ENCODE measurements at regions not wholly inside any gene's neighbourhood (a gene's known extent, or its start where the extent isn't known, plus 50 kb on each side); places are given as distances from the start of the nearest gene placed in this dataset.

GRCh38 chr15:46644501-46645481 is 1010.0 kb downstream of the SQOR start:
- no peak for DNase-seq (ENCODE audit: low read depth in 2 of 2)

DNA sequence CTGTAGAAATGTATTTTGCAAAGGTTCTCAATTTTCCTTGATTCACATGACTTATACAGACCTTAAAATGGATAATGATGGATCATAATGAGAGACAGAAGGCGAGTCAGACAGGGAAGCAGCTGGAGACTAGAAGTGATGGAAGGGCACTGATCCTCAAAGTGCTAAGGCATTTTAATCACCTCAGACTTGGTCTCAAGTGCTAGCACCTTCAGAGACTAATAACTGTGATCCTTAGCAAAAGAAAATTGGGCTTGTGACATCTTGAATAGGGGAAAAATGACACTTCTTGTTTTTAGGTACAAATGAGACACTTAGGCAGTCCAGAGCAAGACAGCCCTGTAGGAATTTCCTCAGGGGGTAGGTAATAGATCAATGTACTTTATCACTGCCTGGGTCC is 1011.7 kb downstream of the SQOR start:
- DNase-seq (ENCODE audit: low read depth in 2 of 2), result no peak

- DNase-seq (ENCODE audit: low read depth in 2 of 2), result no peak
Measured at GRCh38 chr15:46647046-46647445, 1012.2 kb downstream of the SQOR start.

DNA sequence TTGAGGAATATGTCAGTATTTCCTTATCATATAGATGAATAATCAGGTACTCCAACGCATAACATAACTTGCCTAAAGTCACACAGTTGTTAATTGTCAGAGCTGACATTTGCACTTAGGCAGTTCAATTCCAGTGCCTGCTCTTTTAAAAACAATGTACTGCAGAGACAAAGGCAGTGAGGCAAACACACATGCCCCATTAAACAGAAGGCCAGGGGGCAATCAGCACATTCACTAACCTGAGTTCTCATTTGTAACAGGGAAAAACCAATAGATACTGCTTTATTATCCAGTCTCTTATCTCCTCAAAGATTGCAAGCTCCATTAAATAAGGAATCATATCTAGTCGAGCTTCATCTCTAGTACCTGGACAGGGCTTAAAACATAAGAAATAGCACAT is 1017.4 kb downstream of the SQOR start:
- no peak for DNase-seq (ENCODE audit: low read depth in 2 of 2)

- no peak for DNase-seq (ENCODE audit: low read depth in 2 of 2)
Measured at GRCh38 chr15:46654993-46655392, 1020.2 kb downstream of the SQOR start.

DNA sequence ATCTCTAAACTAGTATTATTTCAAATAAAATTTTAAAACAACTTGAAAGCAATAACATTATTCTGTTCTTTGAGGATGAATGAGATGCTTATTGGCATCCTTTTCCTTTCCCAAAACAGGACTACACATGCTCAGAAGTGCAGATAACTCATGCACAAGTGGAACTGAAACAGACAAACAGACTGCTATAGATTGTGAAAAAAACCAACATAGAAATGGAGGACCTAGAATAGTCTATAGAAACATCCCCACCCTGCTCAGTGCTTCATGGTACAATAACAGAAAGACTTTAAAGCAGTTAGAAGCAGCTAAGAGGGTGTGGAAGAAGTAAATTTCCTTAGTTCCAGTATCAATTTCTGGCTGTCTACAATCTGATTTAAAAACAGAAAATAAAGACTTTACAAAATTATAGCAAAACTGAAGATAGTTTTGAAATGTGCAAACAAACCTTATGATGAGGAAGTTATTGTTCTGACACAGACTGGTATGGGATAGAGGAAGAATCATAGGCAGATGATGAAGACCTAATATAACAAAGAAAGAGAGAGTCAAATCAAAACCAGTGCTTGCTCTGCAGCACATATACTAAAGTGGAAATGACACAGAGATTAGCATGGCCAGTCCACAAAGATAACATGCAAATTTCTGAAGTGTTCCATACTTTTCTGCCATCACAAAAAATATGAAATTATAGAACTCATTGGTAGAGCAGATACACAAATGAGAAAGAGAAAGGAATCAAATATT is 1025.4 kb downstream of the SQOR start:
- no peak for DNase-seq (ENCODE audit: low read depth in 2 of 2)

- DNase-seq (ENCODE audit: low read depth in 2 of 2), result no peak
Measured at GRCh38 chr15:46670258-46670657, 1035.4 kb downstream of the SQOR start.

DNA sequence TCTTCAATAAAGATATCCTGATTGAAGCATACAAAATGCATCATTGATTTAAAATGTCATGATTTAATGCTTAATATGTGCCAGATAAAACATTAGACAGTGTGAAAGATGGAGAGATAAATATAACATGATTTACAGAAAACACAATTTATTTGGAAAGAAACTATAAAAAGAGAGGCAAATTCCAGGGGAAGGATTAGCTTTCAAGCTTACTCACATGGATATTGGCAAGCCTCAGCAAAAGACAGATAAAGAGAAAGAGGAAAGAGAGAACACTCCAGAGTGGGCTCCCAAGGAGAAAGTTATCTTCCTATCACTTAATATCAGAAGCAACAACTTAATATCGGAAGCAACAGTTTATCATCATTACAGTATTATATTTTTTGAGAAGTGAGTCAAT is 1036.5 kb downstream of the SQOR start:
- DNase-seq (ENCODE audit: low read depth in 2 of 2), result no peak

DNA sequence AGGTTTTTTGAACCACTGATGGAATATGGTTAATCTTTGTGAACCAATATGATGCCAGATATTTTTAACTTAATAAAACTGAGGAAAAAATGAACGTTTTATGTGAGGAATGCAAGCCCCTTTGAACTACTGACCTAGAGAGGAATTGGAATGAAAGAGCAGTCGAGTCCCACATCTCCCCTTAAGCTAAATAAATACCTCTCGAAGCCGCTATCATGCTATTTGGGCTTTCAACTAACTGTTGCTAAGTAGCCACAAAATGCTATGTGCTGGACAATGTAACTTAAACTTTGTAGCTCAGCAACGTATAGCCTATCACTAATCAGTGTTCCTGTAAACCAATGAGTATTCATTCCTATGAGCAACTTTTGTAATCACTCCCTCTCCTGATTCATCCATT is 1037.2 kb downstream of the SQOR start:
- DNase-seq (ENCODE audit: low read depth in 2 of 2), result no peak

- no peak for DNase-seq (ENCODE audit: low read depth in 2 of 2)
Measured at GRCh38 chr15:46676233-46677206, 1040.8 kb upstream of the SEMA6D start.

- no peak for DNase-seq (ENCODE audit: low read depth in 2 of 2)
Measured at GRCh38 chr15:46677491-46677890, 1039.8 kb upstream of the SEMA6D start.

DNA sequence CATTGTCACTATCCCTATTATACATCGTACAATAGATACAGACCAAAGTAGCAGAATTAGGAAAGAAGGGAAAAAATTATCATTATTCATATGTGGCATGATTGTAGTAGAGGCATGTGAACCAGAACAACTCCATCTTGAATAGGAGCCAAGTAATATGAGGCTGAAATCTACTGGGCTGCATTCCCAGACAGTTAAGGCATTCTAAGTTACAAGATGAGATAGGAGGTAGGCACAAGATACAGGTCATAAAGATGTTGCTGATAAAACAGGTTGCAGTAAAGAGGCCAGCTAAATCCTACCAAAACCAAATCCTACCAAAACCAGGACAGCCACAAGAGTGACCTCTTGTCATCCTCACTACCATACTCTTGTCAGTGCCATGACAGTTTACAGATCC is 1035.4 kb upstream of the SEMA6D start:
- no peak for DNase-seq (ENCODE audit: low read depth in 2 of 2)

GRCh38 chr15:46682969-46683791 is 1034.1 kb upstream of the SEMA6D start:
- DNase-seq (ENCODE audit: low read depth in 2 of 2), result no peak

DNA sequence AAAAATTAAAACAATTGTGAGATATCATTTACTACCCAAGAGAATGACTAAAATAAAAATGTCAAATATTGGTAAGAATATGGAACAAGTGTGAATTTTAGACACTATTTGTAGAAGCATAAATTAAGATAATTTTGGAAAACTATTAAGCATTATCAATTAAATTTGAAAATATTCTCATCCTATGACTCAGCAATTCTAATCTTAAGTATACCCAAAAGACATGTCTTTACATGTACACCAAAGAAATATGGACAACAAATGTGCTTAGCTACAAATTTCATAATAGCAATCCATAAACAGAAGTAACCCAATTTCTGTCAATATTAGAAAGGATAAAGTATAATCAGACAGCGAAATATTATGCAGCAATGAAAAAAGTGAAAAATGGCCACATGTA is 1032.2 kb upstream of the SEMA6D start:
- no peak for DNase-seq (ENCODE audit: low read depth in 2 of 2)

- no peak for DNase-seq (ENCODE audit: low read depth in 2 of 2)
Measured at GRCh38 chr15:46685681-46686080, 1031.6 kb upstream of the SEMA6D start.

GRCh38 chr15:46696281-46696680 is 1021.0 kb upstream of the SEMA6D start:
- no peak for DNase-seq (ENCODE audit: low read depth in 2 of 2)

- no peak for DNase-seq (ENCODE audit: low read depth in 2 of 2)
Measured at GRCh38 chr15:46701346-46701745, 1016.0 kb upstream of the SEMA6D start.

GRCh38 chr15:46701896-46702295 is 1015.4 kb upstream of the SEMA6D start:
- no peak for DNase-seq (ENCODE audit: low read depth in 2 of 2)

- DNase-seq (ENCODE audit: low read depth in 2 of 2), result no peak
Measured at GRCh38 chr15:46703020-46703861, 1014.1 kb upstream of the SEMA6D start.
